Fibroblast of lung (primary cell): ENCODE measurements at regions not wholly inside any gene's neighbourhood (a gene's known extent, or its start where the extent isn't known, plus 50 kb on each side); places are given as distances from the start of the nearest gene placed in this dataset.
"Not testable (repeated sequence)": the region's sequence is repeated elsewhere in the genome, so short reads cannot be mapped to it uniquely, and the experiment has no call there.

ENCODE experiments used
- CTCF ChIP-seq, 2 donors: IDR thresholded peaks in 1 of 2; conservative IDR thresholded peaks in 1 of 2; 1 replicate in 1 of 2; 2 replicates in 1 of 2; pipeline ENCODE4 v1.5.1; 2011 to 2012; ENCODE audit warnings: low read length in 2 of 2, control low read depth in 1 of 2, inconsistent platforms in 1 of 2, low read depth in 1 of 2, mild to moderate bottlenecking in 1 of 2
- EZH2 ChIP-seq: IDR thresholded peaks from 2 replicates; pipeline ENCODE4 v1.5.1; 2012; ENCODE audit warnings: low read length, control low read depth, mild to moderate bottlenecking; ENCODE audit errors: missing control alignments

DNA sequence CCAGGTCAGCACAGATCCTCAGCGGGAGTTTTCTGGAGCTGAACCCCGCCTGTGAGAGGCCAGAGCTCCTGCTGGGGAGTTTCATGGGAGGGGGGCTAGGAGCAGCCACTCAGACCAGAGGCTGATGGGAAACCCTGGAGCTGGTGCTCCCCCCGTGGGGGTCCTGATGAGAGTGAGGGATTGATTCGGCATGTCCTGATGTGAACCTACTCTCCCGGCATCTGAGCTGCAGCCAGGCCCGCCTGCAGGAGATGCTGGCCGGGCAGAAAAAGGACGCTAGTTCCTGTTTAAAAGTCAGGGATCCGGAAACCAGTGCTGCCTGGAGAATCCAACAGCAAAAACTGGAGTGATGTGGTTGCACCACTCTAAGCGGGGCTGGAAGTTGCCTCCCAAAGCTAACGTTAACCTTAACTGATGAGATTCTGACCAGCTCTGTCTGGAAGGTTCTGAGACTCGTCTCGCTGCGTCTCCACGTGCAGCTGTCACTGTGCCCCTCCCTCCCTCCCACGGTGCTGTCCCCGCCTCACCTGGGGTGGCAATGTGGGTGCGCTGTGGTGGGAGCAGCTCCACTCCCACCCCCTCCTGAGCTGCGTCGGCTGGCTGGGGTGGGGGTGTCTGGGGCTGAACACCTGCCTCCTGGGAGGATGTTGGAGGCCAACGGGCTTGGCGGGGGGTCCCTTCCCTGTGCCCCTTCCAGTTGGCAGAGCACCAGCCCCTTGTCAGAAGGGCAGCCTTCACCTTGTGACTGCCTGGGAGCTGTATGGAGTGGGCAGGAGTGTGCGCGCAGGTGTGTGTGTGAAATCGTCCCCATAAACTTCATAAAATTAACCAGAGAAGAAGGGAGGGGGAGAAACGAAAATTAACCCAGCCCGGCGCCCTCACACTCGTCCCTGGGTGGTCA, 96.0 kb upstream of the LRPAP1 start:
- not testable (repeated sequence) for TF ChIP-seq CTCF (conservative IDR thresholded peaks at IDR 0.05 in 1 of 2, IDR thresholded peaks at IDR 0.05 in 1 of 2; ENCODE audit: low read depth in 1 of 2, low read length in 2 of 2); EZH2
